ENCODE measurements at regions not wholly inside any gene's neighbourhood (a gene's known extent, or its start where the extent isn't known, plus 50 kb on each side); places are given as distances from the start of the nearest gene placed in this dataset.
A peak's percentile ranks its signal among the peaks of the same experiment; 100 is the strongest.
"Not testable (repeated sequence)": the region's sequence is repeated elsewhere in the genome, so short reads cannot be mapped to it uniquely, and the experiment has no call there.

DNA sequence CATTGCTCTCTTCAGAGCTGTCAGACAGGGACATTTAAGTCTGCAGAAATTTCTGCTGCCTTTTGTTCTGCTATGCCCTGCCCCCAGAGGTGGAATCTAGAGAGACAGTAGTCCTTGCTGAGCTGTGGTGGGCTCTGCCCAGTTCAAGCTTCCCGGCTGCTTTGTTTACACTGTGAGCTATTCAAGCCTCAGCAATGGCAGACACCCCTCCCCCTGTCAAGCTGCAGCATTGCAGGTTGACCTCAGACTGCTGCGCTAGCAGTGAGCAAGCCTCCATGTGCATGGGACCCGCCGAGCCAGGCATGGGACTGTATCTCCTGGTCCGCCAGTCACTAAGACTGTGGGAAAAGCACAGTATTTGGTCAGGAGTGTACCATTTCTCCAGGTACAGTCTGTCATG is 53.6 kb upstream of the MAPK10 start:
- not testable (repeated sequence) for DNase-seq

DNA sequence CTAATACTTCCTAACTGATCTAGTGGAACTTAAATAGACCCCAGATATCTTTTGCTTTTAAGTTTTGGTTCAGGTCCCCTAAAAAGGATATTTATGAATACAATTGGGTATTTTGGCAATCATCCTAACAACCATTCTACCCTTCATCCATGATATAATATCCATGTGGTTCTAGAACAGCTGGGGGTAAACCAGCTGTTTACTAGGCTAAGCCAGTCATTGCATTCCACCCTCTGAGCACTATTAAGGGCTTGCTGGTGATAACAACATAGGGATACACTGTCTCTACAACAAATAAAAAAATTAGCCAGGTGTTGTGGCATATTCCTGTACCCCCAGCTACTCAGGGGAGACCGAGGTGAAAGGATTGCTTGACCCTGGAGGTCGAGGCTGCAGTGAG is 54.8 kb upstream of the MAPK10 start:
- DNase-seq, result no peak

DNA sequence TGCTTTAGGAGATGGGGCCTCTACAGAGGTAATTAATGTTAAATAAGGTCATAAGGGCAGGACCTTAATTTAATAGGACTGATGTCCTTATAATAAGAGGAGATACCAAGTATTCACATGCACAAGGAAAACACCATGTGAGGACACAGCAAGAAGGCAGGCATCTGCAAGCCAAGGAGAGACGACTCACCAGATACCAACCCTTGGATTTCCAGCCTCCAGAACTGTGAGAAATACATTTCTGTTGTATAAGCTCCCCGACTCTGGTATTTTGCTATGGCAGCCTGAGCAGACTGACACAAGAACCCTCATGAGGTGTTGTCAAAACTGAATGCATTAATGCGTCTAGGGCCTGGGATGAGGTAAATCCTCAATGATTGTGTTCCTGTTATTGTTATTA is 56.2 kb upstream of the MAPK10 start:
- DNase-seq, result no peak

DNA sequence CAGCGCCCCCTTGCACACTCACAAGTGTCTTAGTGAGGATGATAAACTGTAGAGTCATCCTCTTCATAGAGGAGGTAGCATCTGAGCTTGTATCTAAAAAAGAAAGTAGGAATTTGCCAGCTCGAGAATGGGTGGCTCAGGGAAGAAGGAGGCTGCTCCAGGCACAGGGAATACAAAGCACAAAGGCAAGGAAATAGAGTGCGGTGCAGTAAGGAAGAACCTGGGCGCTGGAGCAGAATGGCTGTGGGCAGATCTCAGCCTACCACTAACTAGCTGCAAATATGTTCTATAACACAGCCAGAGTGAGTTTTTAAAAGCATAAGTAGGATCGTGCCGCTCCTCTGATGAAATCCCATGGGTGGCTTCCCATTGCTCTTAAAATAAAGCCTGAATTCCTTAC is 61.6 kb upstream of the MAPK10 start:
- no peak for DNase-seq

DNA sequence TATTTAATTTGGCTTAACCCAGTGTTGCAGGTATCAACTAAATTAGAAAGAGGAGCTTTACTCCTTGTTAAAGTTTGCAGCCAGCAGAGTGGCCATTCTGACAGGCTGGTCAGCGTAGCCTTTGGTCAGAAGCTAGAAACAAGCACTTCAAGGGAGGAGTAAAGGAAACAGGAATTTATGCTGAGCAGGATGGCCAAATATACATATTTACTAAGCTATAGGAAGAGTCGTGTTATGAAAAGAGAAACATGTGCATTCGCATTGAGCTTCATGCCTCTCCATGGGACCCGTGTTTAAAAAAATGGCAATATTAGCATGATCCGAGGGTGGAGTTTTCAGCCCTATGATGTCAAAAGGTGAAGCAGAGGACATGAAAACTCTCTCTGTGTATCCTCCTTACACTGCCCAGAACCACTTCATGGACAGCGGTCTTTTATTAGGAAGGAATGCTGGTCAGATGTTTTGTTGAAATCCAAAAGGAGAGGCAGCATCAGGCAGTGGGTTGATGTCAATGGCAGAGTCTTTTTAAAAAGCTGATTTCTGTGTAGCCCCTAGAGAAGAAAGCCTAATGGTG is 71.8 kb upstream of the MAPK10 start:
- DNase-seq, result no peak

DNA sequence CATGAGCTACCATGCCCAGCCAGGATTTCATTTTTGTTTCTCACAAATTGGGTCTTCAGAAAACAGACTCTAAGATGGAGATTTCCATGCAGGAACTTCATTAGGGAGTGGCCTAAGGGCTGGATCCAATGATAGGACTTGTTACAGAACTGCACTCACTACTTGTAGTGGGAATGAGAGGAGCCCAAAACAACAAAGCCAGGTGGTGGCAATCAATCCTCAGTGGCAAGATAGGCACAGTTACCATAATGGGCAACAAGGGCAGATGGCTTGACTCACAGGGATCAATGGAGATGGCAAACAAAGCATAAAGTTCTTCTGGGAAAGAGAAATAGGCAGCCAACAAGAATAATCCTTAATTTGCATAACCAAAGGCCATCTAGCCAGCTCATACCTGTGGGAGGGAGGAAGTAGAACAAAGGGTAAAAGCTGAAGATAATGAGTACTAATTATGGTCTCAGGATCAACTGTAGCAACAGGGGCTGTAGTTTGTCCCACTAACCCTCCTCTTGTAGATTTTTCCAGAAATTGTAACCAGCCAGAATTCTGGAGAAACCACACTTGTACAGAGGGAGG is 72.8 kb upstream of the MAPK10 start:
- no peak for DNase-seq

DNA sequence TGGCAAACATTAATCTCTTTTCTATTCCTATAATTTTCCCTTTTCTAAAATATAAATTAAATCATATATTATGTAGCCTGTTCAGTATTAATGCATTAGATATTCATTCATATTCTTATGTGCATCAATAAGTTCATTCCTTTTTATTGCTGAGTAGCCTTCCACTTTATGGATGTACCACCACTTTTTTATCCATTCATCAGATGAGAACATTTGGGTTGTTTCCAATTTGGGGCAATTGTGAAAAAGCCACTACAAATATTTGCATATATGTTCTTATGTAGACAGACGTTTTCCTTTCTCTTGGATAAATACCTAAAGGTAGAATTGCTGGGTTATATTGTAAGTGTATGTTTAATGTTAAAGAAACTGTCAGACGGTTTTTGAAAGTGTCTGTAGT is 79.4 kb upstream of the MAPK10 start:
- no peak for DNase-seq

DNA sequence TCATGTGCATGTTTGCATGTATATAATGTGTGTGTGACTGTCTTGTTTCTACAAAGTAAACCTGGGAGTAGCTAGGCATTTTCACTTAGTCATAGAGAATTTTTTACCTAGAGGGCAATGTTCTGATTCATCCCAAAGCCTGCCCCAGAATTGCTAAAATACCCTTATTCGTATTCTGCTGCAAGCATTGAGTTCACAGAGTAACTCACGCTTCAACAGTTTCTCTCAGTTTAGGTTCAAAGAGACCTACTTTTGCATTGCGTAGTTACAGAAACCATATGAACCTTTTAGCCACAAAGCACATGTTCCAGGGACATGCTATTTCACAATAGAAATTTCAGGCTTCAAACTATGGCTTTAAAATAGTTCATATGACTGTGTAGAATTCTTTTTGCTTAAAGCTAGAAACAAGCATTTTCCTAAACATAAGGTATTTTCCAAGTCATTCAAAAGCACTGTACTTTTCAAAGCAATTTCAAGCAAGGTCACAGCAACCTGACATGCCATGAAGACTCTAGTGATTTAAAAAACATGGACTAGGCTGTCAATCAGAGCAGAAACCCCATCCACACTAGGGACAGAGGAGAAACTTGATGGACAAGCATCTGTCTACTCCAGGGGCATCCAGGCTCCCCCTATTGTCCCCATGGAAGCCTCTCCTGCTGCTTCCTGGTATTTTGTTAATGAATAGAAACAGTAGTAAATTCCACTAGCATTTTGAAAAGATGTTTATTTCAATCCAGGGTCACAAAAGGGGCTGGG is 81.5 kb upstream of the MAPK10 start:
- DNase-seq, result peak; percentile 47

DNA sequence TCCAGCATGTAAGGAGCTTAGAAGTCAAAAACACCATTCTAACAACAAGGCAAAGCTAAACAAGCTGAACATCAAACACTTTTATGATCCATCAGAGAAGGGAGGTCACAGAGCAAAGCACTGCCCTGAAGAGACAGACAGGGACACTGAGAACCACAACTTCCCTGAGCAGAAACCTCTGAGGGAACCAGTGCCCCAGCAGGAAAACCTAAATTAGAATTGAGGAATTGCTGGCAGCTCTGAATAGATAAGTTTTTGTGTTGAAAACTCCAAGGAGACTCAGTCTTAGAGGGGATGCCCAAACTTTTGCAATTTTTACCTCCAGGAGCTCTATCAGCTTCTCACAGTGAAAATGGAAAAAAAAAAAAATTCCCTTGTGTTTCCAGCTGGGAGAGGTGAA is 83.0 kb upstream of the MAPK10 start:
- DNase-seq, result no peak

DNA sequence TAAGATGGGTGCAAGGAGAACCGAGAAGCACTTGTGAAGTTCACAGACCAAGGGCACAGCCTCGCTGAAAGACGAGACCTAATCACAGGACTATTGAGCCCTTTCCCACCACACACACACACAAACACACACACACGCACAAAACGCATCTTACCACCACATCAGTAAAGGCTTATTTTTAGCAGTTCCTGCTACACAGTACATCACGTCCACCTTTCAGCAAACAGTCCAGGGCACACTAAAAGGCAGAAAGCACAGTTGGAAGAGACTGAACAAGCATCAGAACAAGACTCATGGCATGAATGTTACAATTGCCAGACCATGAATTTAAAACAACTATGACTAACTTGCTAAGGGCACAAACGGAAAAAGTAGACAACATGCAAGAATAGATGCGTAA is 83.6 kb upstream of the MAPK10 start:
- DNase-seq, result no peak

DNA sequence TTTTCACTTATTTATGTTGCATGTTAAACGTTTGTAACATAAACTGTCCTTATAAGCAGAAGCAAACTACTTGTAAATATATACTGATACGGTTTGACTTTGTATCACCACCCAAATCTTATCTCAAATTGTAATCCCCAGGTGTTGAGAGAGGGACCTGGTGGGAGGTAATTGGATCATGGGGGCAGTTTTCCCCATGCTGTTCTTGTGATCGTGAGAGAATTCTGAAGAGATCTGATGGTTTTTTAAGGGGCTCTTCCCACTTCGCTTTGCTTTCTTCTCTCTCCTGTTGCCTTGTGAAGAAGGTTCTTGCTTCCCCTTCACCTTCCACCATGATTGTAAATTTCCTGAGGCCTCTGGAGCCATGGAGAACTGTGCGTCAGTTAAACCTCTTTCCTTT is 87.1 kb upstream of the MAPK10 start:
- no peak for DNase-seq

DNA sequence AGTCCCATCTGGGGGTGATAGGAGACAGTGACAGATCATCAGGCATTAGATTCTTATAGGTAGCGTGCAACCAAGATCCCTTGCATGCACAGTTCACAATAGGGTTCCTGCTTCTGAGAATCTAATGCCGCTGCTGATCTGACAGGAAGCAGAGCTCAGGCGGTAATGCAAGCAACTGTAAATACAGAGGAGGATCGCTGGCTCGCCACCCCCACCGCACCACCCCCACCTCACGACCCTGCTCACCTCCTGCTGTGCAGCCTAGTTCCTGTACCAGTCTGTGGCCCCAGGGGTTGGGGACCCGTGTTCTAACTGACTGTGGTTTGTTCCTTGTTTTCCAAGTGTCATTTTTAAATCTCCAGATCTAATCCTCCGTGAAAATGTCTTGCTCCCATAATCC is 89.0 kb upstream of the MAPK10 start:
- no peak for DNase-seq

DNA sequence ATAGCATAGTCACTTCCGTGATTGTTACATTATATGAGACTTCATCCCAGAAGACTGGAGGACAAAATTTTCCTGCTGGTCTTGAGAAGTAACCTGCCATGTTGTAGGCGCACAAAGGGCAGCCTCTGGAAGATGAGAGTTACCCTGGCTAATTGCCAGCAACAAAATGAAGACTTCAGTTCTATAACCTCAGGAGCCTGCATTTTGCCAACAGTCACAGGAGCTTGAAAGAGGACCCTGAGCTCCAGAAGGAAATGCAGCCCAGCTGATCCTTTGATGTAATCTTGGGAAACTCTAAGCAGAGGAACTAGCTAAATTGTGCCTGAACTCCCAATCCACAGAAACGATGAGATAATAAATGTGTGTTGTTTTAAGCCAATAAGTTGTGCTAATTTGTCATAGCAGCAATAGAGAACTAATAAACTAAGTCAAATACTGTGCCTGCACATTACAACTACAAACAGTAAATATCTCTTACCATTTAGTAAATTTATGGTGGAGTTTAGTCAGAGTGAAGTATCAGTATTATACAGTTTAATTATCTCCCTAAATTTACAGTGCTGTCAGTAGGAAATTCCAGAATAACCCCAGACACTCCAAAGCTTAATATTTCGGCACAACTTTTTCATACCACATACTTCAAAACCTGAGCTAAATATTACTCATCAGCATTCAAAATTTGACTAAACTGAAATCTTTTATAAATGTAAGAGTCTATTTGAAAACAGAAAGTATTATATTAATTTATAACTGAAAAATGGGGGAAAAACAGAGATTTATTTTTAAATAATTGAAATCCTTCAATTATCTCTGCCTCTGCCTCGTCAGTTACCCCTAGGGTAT is 90.1 kb upstream of the MAPK10 start:
- peak; percentile 68 for DNase-seq

DNA sequence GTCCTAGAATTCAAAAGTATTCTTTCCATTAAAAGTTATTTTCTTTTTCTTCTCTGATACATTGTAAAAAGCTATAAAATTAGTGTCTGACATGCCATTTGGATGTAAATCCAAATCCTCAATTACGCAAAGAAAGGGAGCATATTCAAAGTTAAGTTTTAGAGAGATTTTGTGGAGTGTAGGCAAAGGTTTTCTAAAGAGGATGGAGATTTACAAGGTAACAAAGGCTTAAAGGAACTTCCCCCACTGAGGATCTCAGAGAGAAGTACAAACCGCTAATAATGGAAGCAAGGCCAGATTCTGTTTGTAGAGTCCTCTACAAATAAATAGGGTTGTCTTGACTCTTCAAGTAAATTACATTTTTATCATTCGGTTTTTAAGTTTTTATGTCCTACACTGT is 91.0 kb upstream of the MAPK10 start:
- DNase-seq, result no peak

DNA sequence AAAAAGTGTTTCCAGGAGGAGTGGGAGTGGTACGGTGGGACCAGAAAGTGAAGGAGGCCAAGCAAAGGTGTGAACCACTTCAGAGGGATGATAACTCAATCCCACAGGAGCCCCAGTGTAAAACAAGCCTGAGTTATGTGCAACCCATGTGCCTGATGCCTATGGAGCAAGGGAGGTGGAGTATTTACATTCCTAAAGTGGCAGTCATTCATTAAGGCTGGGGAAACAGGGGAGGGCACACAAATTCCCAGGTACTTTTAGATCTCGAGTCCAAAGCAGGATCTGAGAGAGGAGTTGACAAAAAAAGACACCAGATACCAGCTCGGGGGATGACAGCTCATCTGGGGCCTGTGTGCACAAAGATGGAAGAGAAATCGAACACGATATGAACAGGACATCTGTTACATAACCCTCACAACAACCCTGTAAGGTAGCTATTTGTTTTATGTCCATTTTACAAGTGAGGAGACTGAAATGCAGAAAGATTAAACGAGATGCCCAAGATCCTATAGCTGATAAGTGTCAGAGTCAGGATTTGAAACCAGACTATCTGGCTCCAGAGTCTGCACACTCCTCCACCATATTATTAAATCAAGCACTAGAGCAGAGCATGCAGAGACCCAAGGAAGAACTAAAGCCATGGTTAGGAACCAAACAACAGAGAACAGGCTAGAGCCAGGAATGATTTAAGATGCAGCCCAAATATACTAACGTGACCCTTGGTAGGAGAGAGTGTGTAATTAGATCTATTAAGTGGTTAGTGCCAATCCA is 91.9 kb upstream of the MAPK10 start:
- peak; percentile 42 for DNase-seq

DNA sequence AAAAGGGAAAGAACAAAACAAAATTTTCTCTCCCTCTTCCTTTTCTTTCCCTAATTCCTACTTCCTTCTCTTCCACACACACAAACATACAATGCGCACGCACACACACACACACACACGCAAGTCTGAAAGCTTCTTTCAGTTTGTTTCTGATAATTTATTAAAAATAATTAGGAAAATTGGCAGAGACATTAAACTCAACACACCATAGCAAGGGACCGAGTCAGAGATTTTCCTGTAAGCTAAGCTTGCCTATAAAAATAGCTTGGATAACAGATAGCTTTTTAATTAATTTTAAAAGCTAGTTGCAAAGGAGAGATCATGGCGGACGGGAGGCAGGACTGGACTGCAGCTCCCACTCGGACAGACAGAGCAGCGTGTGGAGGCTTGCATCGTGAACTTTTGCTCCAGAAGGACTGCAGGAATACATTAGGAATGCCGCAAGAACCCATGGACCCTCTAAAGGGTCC is 92.6 kb upstream of the MAPK10 start:
- DNase-seq, result peak; percentile 45

DNA sequence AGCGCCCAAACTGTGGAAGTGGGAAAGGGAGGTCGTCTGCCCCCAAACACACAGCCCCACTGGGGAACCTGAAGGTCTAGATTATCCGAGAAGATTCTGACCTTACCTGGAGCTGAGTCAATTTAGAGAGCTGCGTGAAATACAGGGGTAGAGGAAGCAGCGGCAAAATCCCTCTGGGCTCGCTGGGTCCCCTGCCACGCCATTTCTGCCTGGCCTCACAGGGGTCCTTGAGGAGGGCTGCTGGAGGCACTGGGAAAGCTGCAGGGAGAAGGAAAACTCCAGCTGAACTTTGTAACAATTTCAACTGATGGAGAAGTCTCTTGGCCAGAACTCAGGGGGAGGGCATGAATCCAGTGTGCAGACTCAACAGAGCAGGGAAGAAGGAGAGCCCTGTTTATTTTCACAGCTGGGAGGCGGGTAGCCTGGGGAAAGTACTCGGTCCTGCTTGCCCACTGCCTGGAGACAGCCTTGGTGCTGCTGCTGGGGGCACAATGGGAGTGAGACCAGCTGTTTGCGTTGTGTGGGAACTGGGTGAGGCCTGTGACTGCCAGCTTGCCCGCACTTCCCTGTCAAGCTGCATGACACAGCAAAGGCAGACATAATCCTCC is 93.2 kb upstream of the MAPK10 start:
- DNase-seq, result no peak

DNA sequence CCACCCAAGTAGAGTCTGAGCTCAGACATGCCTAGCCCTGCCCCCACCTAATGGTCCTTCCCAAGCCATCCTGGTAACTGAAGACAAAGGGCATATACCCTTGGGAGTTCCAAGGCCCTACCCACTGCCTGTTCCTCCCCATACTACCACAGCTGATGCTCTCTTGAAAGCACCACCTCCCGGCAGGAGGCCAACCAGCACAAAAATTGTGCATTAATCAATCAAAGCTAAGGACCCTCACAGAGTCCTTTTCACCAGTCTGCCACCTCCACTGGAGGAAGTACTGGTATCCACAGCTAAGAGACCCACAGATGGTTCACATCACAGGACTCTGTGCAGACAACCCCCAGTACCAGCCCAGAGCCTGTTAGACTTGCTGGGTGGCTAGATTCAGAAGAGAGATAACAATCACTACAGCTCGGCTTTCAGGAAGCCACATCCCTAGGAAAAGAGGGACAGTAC is 93.8 kb upstream of the MAPK10 start:
- DNase-seq, result peak; percentile 28

DNA sequence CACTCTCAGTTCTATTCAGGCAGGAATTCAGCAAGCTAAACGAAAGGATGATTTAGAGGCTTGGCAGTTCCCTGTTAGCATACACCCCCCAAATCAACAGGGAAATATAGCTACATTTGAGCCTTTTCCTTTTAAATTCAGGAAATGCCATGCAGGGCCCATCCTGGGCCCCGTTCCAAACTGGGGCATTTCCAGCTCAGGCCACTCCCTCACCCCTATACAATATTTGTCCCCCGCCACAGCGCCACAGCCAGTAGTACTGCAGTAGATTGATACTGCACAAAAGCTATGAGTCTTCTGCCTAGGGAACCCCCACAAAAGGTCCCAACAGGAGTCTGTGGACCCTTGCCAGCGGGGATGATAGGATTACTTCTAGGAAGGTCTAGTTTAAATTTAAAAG is 102.0 kb upstream of the MAPK10 start:
- DNase-seq, result no peak

DNA sequence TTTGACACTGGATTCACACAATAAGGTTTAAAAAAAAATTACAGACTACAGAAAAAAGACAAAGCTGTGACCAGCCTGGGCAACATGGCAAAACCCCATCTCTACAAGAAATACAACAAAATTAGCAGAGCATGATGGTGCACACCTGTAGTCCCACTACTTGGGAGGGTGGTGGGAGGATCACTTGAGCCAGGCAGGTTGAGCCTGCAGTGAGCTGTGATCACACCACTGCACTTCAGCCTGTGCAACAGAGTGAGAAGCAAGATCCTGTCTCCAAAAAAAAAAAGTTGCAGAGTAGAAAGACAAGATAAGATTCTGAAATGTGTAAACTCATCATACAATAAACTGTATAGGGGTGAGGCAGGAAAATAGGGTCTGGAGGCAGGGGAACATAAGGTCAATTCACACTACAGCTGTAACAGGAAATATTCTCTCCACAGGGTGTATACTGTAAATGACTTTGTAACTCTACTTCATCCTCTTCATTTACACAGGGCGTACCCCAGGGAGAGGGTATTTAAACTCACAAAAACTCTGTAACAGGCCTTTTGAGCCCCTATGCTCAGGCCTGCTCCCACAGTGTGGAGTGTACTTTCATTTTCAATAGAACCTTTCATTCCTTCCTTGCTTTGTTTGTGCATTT is 112.6 kb upstream of the MAPK10 start:
- DNase-seq, result no peak

DNA sequence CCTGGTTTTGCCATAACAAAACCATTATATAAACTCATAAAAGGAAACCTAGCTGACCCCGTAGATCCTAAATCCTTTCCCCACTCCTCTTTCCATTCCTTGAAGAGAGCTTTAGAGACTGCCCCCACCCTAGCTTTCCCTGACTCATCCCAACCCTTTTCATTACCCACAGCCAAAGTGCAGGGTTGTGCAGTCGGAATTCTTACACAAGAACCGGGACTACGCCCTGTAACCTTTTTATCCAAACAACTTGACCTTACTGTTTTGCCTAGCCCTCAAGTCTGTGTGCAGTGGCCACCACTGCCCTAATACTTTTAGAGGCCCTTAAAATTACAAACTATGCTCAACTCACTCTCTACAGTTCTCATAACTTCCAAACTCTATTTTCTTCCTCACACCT is 116.0 kb upstream of the PTPN13 start:
- DNase-seq, result not testable (repeated sequence)

DNA sequence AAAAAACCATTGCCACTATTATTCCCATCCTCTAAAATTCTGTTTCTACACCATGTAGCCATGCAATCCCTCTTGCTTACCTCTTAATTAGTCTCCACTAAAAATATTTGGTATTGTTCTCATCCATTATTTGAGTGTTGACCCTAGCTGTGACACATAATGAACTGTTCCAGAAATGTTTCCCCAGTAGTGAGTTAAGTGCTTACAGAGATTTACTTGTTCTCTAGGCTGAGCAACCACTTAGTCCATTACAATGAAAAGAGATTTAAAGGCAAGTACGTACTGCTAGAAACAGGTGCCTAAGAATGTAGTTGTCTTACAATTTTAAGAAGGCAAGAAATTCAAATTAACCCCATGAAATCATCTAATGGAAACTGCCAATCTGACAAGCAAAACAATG is 112.7 kb upstream of the PTPN13 start:
- no peak for DNase-seq

Measured in fibroblast of skin of right quadriceps (primary cell).